Renal pelvis (tissue), 1 donor: ENCODE measurements at regions not wholly inside any gene's neighbourhood (a gene's known extent, or its start where the extent isn't known, plus 50 kb on each side); places are given as distances from the start of the nearest gene placed in this dataset.
"Not testable (repeated sequence)": the region's sequence is repeated elsewhere in the genome, so short reads cannot be mapped to it uniquely, and the experiment has no call there.

Source experiments
- DNase-seq: peaks from one replicate; pipeline ENCODE4 v3.0.0-alpha.2; 2013

DNA sequence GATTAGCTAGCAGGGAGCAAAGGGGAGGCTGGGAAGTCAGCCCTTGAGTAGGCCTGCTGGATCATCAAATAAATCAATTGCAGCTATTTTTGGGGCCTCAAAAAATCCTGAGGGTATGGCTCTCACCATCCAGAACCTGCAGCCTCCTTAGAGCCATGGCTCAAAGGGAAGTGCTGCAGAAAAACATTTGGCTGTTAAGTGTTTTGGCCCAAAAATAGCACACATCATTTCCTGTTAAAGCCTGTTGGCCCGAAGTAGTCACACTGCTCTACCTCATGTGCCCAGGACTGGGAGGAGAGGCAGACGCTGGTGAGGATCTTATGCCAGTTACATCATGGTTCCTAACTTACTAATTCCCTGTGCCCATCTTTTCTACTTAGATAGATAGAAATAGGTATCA lies 176.8 kb upstream of the PLGLB1 start:
- DNase-seq = not testable (repeated sequence)

- DNase-seq = not testable (repeated sequence)
Measured at GRCh38 chr2:87199228-87199627, 177.6 kb upstream of the PLGLB1 start.

GRCh38 chr2:87204569-87205147 lies 183.0 kb upstream of the PLGLB1 start:
- DNase-seq = not testable (repeated sequence)

DNA sequence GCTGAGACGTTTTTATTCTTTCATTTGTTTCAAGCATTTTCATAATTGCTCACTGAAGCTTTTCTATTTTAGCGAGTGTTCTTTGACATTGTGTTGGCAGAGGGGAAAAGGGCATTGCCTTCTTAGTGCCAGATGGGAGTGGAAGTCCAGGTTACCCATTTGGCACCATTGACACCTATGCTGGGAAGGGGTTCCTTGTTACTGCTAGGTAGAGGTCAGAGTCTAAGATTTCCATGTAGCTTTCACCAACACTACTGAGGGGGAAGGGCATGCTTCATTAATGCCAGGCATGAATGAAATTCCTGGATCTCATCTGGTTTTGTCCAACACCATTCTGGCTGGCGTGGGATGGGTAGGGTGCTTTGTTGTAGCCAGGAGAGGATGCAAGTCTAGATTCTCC lies 191.3 kb upstream of the PLGLB1 start:
- DNase-seq = not testable (repeated sequence)

- not testable (repeated sequence) for DNase-seq
Measured at GRCh38 chr2:87217005-87217404, 195.4 kb upstream of the PLGLB1 start.

DNA sequence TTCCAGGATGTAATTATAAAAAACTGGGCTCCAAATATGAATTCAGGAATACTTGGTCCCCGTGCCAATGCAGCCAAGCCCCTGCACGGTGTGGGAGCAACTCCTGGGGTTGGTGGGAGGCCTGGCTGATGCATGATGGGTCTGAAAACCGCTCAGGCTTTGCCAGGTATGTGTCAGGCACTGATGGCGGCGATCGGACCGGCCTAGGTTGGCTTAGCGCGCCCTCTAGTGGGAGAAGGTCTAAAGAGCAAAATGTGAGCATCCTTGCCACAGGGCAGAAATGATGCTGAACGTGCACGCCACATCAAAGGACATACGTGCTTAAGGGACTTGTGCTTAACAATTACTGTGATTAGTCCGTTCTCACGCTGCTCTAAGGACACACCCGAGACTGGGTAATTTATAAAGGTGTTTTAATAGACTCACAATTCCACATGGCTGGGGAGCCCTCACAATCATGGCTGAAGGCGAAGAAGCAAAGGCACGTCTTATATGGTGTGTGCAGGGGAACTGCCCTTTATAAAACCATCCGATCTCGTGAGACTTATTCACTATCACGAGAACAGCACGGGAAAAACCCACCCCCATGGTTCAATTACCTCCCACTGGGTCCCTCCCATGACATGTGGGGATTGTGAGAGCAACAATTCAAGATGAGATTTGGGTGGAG lies 196.2 kb upstream of the PLGLB1 start:
- not testable (repeated sequence) for DNase-seq

- DNase-seq = not testable (repeated sequence)
Measured at GRCh38 chr2:87220651-87221050, 199.0 kb upstream of the PLGLB1 start.

- not testable (repeated sequence) for DNase-seq
Measured at GRCh38 chr2:87222131-87222530, 200.5 kb upstream of the PLGLB1 start.

DNA sequence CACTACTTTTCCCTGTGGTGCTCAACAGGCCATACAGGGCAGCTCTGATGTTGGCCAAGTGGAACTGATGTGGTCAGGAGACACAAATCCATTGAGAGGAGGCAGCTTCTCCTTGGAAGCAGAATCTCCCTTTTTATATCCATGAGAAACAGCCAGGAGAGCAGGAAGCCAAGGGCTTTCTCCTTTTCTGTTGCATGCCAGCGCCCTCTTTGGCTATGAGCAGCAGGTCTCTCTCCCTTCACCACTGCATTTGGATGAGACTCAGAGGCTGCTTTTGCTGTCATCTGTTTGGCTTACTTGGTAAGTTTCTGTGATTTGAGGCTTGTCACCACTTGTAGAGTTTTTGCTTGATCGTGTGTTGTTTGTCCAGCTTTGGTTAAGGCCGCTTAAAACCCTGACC lies 202.2 kb upstream of the PLGLB1 start:
- DNase-seq = not testable (repeated sequence)

GRCh38 chr2:87229091-87229689 lies 207.5 kb upstream of the PLGLB1 start:
- DNase-seq = not testable (repeated sequence)

DNA sequence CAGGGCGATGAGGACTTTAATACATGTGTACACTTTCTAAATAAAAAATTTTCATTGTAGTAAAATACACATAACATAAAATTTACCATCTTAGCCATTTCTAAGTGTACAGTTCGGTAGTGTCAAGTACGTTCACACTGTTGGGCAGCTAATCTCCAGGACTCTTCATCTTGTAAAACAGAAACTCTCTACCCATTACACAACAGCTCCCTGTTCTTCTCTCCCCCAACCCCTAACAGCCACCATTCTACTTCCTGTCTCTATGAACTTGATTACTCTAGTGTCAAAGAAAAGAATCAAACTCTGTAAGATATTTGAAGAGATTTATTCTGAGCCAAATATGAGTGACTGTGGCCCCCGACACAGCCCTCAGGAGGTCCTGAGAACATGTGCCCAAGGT lies 208.3 kb upstream of the PLGLB1 start:
- DNase-seq = not testable (repeated sequence)

GRCh38 chr2:87235333-87235981 lies 213.8 kb upstream of the PLGLB1 start:
- DNase-seq = not testable (repeated sequence)

DNA sequence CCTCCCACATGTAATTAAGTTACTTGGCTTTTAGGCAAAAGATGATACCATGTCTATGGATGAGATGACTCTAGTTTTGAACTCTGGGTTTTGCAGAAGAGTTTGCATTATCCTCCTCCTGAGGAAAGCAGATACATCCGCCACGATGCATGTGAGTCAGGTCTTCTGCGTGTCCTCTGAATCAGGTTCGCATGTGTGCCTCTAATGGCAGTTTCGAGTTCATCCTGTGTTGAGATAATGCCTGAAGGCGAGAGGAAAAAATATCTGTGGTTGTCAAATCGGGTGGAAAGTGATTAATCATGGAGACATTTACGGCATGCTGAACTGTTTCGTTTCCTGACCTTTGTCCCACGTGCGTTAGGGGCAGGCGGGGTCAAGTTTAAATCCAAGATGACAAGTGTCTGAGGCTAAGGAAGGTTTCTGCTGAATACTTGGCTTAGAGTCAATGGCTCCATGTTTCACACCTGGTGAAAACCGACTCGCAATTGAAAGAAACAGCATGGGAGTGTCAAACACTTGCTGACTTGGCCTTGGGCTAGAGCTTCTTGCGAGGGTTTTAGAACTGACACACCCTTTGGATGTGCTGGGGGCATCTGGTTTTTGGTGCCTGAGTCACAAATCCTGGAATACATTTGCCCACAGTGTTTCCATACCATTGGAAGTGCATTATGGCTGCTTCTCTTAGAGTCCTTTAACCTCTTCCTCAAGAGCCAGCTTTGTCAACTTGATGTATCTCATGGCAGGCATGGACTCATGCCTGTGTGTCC lies 216.1 kb upstream of the PLGLB1 start:
- not testable (repeated sequence) for DNase-seq

DNA sequence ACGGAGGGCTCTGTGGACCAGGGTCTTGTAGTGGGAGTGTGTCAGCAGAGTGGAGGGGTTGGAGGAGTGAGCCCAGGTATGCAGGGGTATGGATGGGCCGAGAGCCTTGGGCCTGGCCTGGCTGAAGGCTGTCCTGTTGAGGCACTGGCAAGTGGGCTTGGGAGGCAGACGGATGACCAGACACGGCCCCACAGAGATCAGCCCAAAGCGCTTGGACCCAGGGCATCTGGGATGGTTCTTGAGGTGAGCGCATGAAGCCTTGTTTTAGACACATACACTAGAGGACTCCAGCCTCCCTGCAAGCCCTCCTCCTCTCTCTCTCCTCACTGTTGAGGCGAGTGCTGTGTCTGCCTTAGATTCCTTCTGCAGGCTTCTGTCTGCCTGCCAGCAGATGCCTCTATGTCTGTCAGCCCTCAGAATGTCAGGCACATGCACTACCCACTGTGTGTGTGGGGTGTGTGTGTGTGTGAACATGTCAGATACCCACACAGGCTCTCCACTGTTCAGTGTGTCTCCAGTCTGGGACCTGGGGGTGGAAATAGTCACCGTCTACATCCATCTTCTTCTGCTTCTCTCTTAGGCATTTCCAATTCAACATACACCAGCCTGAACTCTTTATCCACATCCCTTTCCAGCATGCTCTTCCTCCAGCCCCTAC lies 218.0 kb upstream of the PLGLB1 start:
- DNase-seq = not testable (repeated sequence)

DNA sequence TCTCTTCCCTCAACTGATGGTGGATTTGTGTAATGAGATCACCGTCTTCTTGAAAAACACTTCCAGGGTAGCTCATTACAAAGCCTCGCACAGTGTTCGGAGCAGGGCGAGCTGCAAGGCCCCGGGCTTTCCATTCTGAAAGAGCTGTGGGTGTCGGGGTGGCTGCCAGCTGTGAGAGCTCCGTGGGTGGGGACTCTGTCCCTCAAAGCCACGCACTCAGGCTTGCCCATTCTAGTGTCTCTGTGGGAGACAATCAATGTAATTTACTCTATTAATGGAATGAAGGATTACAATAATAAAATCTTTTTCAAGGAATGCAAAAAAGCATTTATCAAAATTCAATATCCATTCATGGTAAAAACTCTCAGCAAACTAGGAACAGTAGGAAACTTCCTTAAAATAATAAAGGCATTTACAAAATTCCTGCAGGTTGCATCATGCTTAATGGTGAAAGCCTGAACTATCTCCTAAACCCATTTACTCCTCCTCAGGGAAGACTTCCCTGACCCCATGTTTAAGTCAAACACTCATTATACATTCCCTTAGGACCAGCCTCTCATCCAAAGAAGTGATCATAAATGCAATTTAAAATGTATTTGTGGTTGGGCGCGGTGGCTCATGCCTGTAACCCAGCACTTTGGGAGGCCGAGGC lies 224.5 kb upstream of the PLGLB1 start:
- DNase-seq = not testable (repeated sequence)

DNA sequence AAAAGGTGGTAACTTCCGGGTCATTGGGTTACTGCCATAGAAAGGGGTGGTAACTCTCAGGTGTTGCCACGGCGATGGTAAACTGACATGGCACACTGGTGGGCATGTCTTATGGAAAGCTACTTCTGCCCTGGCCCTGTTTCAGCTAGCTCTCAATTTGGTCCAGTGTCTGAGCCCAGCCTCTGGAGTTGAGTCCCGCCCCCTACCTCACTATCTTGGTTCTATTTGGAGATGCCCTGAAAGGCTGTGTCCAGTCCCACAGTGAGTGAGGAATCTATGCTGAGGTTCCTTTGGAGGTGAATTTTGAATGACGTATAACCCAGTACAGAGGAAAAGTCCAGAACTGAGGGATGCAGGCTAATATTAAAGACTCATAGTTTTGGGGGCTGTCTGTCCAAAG lies 230.4 kb upstream of the PLGLB1 start:
- not testable (repeated sequence) for DNase-seq

GRCh38 chr2:87254562-87254961 lies 232.9 kb upstream of the PLGLB1 start:
- DNase-seq = not testable (repeated sequence)

GRCh38 chr2:87255410-87255809 lies 233.8 kb upstream of the PLGLB1 start:
- not testable (repeated sequence) for DNase-seq

GRCh38 chr2:87258887-87259286 lies 237.2 kb upstream of the PLGLB1 start:
- not testable (repeated sequence) for DNase-seq

DNA sequence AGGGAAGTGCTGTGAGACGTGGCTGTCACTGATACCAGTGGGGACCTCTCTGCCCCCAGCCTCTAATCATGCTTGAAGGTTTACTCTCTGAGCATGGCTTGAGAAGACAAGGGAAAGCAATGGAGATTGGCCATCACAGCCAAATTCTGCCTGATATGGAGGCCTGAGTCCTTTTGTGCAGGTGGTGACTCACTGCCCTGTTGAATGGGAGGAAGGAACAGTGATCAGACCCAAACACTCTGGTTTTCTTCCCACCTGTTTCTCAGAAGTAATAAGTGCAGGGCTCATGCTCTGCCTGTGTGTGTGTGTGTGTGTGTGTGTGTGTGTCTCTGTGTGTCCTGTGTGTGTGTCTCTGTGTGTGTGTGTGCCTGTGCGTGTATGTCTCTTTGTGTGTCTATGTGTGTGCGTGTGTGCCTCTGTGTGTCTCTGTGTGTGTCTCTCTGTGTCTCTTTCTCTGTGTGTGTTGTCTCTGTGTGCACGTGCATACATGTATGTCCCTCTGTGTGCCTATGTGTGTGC lies 240.6 kb upstream of the PLGLB1 start:
- DNase-seq = not testable (repeated sequence)
